HepG2 (cell line): ENCODE measurements at regions not wholly inside any gene's neighbourhood (a gene's known extent, or its start where the extent isn't known, plus 50 kb on each side); places are given as distances from the start of the nearest gene placed in this dataset.

Experiments used
- CCAR2 ChIP-seq: fragments of 200-400 bp; formaldehyde crosslinking; optimal IDR thresholded peaks from 2 replicates; pipeline ENCODE3; 2018; ENCODE audit warnings: low read depth, mild to moderate bottlenecking, low read length, moderate library complexity
- CHD2 ChIP-seq: IDR thresholded peaks from 2 replicates; pipeline ENCODE4 v1.6.1; 2011; ENCODE audit warnings: low read depth, low read length, improper control_type of control experiment
- FOXM1 ChIP-seq: sonication (generic); formaldehyde crosslinking; IDR thresholded peaks from 2 replicates; pipeline ENCODE4 v1.5.0; 2020; ENCODE audit warnings: missing genetic modification reagents
- POLR2AphosphoS5 ChIP-seq: IDR thresholded peaks from 2 replicates; pipeline ENCODE4 v1.6.1; 2012; ENCODE audit warnings: low read depth, low read length
- SMC3 ChIP-seq: IDR thresholded peaks from 2 replicates; pipeline ENCODE4 v1.6.1; 2011; ENCODE audit warnings: low read length, improper control_type of control experiment
- ZNF557 ChIP-seq: sonication (generic); formaldehyde crosslinking; IDR thresholded peaks from 2 replicates; pipeline ENCODE4 v1.4.0; 2020; ENCODE audit warnings: missing genetic modification reagents
- TF ChIP-seq, protein P1 (sequence below): IDR thresholded peaks from 2 replicates; pipeline ENCODE4 v1.6.1; 2016; ENCODE audit warnings: low read depth
- TF ChIP-seq, protein P2 (sequence below): sonication (generic); formaldehyde crosslinking; IDR thresholded peaks from 2 replicates; pipeline ENCODE4 v1.5.0; 2020; ENCODE audit warnings: mild to moderate bottlenecking, missing genetic modification reagents, moderate library complexity
- TF ChIP-seq, protein P3 (sequence below): sonication (generic); formaldehyde crosslinking; IDR thresholded peaks from 2 replicates; pipeline ENCODE4 v1.4.0; 2020; ENCODE audit warnings: low read depth, mild to moderate bottlenecking, missing genetic modification reagents

DNA sequence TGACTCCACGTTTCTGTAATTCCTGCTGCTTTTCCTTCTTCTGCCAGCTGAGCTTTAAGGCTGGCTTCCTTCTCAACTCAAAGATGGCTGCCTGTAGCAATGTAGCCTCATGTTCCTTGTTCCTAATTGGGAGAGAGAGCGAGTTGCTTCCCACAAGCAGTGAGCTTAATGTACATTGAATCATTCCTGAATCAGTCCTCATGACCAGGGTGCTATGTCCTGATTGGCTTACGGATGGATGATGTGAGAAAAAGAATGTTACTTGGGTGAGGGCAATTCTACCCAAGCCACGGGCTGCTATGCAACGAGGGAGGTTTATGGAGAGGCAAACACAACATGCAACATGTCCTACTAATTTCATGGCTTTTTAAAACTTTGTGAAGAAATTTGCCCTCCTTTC is 356.2 kb downstream of the RASEF start:
- TF ChIP-seq, protein P1, sequence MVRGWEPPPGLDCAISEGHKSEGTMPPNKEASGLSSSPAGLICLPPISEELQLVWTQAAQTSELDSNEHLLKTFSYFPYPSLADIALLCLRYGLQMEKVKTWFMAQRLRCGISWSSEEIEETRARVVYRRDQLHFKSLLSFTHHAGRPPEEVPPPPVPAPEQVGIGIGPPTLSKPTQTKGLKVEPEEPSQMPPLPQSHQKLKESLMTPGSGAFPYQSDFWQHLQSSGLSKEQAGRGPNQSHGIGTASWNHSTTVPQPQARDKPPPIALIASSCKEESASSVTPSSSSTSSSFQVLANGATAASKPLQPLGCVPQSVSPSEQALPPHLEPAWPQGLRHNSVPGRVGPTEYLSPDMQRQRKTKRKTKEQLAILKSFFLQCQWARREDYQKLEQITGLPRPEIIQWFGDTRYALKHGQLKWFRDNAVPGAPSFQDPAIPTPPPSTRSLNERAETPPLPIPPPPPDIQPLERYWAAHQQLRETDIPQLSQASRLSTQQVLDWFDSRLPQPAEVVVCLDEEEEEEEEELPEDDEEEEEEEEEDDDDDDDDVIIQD (CRISPR knock-in tag): no peak
- TF ChIP-seq, protein P2, sequence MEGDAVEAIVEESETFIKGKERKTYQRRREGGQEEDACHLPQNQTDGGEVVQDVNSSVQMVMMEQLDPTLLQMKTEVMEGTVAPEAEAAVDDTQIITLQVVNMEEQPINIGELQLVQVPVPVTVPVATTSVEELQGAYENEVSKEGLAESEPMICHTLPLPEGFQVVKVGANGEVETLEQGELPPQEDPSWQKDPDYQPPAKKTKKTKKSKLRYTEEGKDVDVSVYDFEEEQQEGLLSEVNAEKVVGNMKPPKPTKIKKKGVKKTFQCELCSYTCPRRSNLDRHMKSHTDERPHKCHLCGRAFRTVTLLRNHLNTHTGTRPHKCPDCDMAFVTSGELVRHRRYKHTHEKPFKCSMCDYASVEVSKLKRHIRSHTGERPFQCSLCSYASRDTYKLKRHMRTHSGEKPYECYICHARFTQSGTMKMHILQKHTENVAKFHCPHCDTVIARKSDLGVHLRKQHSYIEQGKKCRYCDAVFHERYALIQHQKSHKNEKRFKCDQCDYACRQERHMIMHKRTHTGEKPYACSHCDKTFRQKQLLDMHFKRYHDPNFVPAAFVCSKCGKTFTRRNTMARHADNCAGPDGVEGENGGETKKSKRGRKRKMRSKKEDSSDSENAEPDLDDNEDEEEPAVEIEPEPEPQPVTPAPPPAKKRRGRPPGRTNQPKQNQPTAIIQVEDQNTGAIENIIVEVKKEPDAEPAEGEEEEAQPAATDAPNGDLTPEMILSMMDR (CRISPR knock-in tag): no peak
- TF ChIP-seq CHD2: no peak
- no peak for TF ChIP-seq CCAR2
- no peak for TF ChIP-seq ZNF557 (CRISPR knock-in tag)
- TF ChIP-seq, protein P3, sequence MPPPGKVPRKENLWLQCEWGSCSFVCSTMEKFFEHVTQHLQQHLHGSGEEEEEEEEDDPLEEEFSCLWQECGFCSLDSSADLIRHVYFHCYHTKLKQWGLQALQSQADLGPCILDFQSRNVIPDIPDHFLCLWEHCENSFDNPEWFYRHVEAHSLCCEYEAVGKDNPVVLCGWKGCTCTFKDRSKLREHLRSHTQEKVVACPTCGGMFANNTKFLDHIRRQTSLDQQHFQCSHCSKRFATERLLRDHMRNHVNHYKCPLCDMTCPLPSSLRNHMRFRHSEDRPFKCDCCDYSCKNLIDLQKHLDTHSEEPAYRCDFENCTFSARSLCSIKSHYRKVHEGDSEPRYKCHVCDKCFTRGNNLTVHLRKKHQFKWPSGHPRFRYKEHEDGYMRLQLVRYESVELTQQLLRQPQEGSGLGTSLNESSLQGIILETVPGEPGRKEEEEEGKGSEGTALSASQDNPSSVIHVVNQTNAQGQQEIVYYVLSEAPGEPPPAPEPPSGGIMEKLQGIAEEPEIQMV (CRISPR knock-in tag): no peak
- TF ChIP-seq POLR2AphosphoS5: no peak
- TF ChIP-seq SMC3: no peak
- TF ChIP-seq FOXM1 (CRISPR knock-in tag): no peak
